ENCODE measurements at regions not wholly inside any gene's neighbourhood (a gene's known extent, or its start where the extent isn't known, plus 50 kb on each side); places are given as distances from the start of the nearest gene placed in this dataset.

DNA sequence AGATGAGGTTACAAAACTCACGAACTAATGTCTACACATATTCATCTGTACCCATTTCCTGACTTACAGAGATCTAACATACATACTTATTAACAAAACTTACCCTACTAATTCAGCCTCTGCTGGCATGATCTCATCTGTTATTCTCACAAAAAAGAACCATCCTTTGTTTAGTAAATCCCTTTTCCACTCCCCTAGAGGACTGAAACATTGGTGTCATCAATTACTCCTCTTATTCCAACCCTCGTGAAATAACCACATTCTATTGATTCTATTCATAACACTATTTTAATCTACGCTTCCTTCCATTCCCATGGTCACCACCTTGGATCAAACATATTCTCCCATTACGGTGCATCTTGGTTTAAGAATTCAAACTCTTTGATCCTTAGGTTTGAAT, 505.9 kb downstream of the SI start:
- Histone ChIP-seq H3K9me2 (no peaks in the 10 kb centered on the region), H3K4me1 (ENCODE audit: control insufficient read depth in 1 of 2, insufficient read depth in 2 of 2, low read depth in 1 of 2, low read length in 1 of 2) (no peaks in the 10 kb centered on the region), H3K79me2 (ENCODE audit: insufficient read depth) (no peaks in the 10 kb centered on the region), H2AFZ (ENCODE audit: low read depth) (no peak overlapping the region), H3K27ac (ENCODE audit: low read depth in 2 of 2, low read length in 1 of 2) (no peak overlapping the region), H3K4me3 (ENCODE audit: low read depth in 2 of 2, low read length in 1 of 2) (no peak overlapping the region), H3K27me3 (ENCODE audit: insufficient read depth) (no peaks in the 10 kb centered on the region), H3F3A (replicated peaks; ENCODE audit: insufficient read depth) (no peaks in the 10 kb centered on the region), H4K20me1 (ENCODE audit: insufficient read depth) (no peaks in the 10 kb centered on the region), H3K9me3 (no peaks in the 10 kb centered on the region), H3K36me3 (replicated peaks in 1 of 2; ENCODE audit: control insufficient read depth in 1 of 2, insufficient read depth in 2 of 2, low read length in 1 of 2) (no peaks in the 10 kb centered on the region), H3K9ac (no peak overlapping the region), H3K4me2 (no peak overlapping the region)
- DNase-seq: no peak
- ChIA-PET CTCF (no interaction called here), POLR2A (no interaction called here)
- WGBS (ENCODE audit: low lambda C conversion rate): 27% methylated on average over 4 of the region's 4 CpGs
- TF ChIP-seq NRF1 (IDR thresholded peaks at IDR 0.05; ENCODE audit: low read depth, low read length): no peak
- TF ChIP-seq POLR2AphosphoS5 (IDR thresholded peaks at IDR 0.05; ENCODE audit: low read depth, low read length): no peak
- TF ChIP-seq, protein P1, sequence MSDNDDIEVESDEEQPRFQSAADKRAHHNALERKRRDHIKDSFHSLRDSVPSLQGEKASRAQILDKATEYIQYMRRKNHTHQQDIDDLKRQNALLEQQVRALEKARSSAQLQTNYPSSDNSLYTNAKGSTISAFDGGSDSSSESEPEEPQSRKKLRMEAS (IDR thresholded peaks at IDR 0.05; ENCODE audit: low read depth): no peak
- no peak for TF ChIP-seq RAD21 (IDR thresholded peaks at IDR 0.05; ENCODE audit: low read length)
- TF ChIP-seq, protein P2, sequence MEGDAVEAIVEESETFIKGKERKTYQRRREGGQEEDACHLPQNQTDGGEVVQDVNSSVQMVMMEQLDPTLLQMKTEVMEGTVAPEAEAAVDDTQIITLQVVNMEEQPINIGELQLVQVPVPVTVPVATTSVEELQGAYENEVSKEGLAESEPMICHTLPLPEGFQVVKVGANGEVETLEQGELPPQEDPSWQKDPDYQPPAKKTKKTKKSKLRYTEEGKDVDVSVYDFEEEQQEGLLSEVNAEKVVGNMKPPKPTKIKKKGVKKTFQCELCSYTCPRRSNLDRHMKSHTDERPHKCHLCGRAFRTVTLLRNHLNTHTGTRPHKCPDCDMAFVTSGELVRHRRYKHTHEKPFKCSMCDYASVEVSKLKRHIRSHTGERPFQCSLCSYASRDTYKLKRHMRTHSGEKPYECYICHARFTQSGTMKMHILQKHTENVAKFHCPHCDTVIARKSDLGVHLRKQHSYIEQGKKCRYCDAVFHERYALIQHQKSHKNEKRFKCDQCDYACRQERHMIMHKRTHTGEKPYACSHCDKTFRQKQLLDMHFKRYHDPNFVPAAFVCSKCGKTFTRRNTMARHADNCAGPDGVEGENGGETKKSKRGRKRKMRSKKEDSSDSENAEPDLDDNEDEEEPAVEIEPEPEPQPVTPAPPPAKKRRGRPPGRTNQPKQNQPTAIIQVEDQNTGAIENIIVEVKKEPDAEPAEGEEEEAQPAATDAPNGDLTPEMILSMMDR (IDR thresholded peaks at IDR 0.05): no peak
- TF ChIP-seq TAF1 (IDR thresholded peaks at IDR 0.05; ENCODE audit: borderline replicate concordance, low read depth, low read length): no peak
- no peak for TF ChIP-seq NFIC (IDR thresholded peaks at IDR 0.05; ENCODE audit: borderline replicate concordance)
- TF ChIP-seq, protein P3, sequence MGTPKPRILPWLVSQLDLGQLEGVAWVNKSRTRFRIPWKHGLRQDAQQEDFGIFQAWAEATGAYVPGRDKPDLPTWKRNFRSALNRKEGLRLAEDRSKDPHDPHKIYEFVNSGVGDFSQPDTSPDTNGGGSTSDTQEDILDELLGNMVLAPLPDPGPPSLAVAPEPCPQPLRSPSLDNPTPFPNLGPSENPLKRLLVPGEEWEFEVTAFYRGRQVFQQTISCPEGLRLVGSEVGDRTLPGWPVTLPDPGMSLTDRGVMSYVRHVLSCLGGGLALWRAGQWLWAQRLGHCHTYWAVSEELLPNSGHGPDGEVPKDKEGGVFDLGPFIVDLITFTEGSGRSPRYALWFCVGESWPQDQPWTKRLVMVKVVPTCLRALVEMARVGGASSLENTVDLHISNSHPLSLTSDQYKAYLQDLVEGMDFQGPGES (IDR thresholded peaks at IDR 0.05; ENCODE audit: low read depth, low read length): no peak
- no peak for TF ChIP-seq TCF12 (IDR thresholded peaks at IDR 0.05)
- TF ChIP-seq MXI1 (IDR thresholded peaks at IDR 0.05; ENCODE audit: low read depth, low read length): no peak
- no peak for TF ChIP-seq JUND (IDR thresholded peaks at IDR 0.05)

DNA sequence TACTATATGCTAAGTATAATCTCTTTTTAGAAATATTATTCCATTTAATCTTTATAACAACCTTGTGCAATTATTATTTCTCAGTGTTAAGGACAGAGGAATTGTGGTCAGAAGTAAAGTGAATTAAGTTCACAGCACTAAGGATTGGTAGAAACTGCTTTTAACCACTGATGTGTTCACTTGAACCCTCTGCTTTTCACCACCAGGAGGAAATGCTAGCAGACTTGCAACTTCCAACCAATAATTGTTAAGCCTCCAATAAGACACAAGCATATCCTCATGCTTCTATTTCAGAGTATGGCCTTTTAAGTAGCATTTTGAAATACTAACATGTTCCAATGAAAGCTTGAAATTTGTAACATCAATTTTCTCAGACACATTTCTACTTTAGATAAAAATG, 527.4 kb downstream of the SI start:
- TF ChIP-seq RCOR1 (IDR thresholded peaks at IDR 0.05; ENCODE audit: low read length) (no peak), RFX5 (IDR thresholded peaks at IDR 0.05; ENCODE audit: low read length) (no peak), NFIC (IDR thresholded peaks at IDR 0.05; ENCODE audit: borderline replicate concordance) (no peak)
- TF ChIP-seq, protein P2 (IDR thresholded peaks at IDR 0.05): no peak; the same call in 1 of the 2 replicates
- Histone ChIP-seq H2AFZ (ENCODE audit: low read depth) (no peak overlapping the region), H3K9ac (no peak overlapping the region)

More for the DNA sequence above, 527.4 kb downstream of the SI start:
- Histone ChIP-seq H3K9me3 (no peaks in the 10 kb centered on the region; the same call in 1 of the 2 replicates), H3K4me3 (ENCODE audit: low read depth in 2 of 2, low read length in 1 of 2) (no peak overlapping the region), H3K4me1 (ENCODE audit: control insufficient read depth in 1 of 2, insufficient read depth in 2 of 2, low read depth in 1 of 2, low read length in 1 of 2) (no peaks in the 10 kb centered on the region), H3K36me3 (replicated peaks in 1 of 2; ENCODE audit: control insufficient read depth in 1 of 2, insufficient read depth in 2 of 2, low read length in 1 of 2) (no peaks in the 10 kb centered on the region), H3F3A (replicated peaks; ENCODE audit: insufficient read depth) (no peaks in the 10 kb centered on the region), H4K20me1 (ENCODE audit: insufficient read depth) (no peaks in the 10 kb centered on the region), H3K4me2 (no peak overlapping the region), H3K79me2 (ENCODE audit: insufficient read depth) (no peaks in the 10 kb centered on the region), H3K9me2 (no peaks in the 10 kb centered on the region), H3K27ac (ENCODE audit: low read depth in 2 of 2, low read length in 1 of 2) (no peak overlapping the region), H3K27me3 (ENCODE audit: insufficient read depth) (no peaks in the 10 kb centered on the region)
- DNase-seq: no peak
- ChIA-PET POLR2A (no interaction called here), CTCF (interaction anchor here (0.6 kb wide), 1 partner anchor 1229 kb away, joined by 3 read pairs; no protein-coding TSS in a partner anchor)

All from SK-N-SH (cell line).